IPS-18a (cell line): ENCODE measurements at regions not wholly inside any gene's neighbourhood (a gene's known extent, or its start where the extent isn't known, plus 50 kb on each side); places are given as distances from the start of the nearest gene placed in this dataset.
"Not testable (repeated sequence)": the region's sequence is repeated elsewhere in the genome, so short reads cannot be mapped to it uniquely, and the experiment has no call there.

Source experiments
- H3K27ac ChIP-seq: one replicate; pipeline ENCODE4 v1.5.1; 2013; ENCODE audit warnings: low read length
- H3K27me3 ChIP-seq: one replicate; pipeline ENCODE4 v1.6.1; 2013; ENCODE audit warnings: mild to moderate bottlenecking, low read length; ENCODE audit not compliant: control insufficient read depth, insufficient read depth
- H3K36me3 ChIP-seq: one replicate; pipeline ENCODE4 v1.6.1; 2013; ENCODE audit warnings: low read depth, low read length; ENCODE audit not compliant: control insufficient read depth
- H3K4me1 ChIP-seq: one replicate; pipeline ENCODE4 v1.6.1; 2013; ENCODE audit warnings: low read depth, low read length; ENCODE audit not compliant: control insufficient read depth
- H3K4me3 ChIP-seq: one replicate; pipeline ENCODE4 v1.5.1; 2013; ENCODE audit warnings: low read length
- H3K9ac ChIP-seq: one replicate; pipeline ENCODE4 v1.6.1; 2013; ENCODE audit warnings: mild to moderate bottlenecking, low read length, moderate library complexity
- H3K9me3 ChIP-seq: one replicate; pipeline ENCODE4 v1.6.1; 2013; ENCODE audit warnings: low read depth, low read length; ENCODE audit not compliant: control insufficient read depth

DNA sequence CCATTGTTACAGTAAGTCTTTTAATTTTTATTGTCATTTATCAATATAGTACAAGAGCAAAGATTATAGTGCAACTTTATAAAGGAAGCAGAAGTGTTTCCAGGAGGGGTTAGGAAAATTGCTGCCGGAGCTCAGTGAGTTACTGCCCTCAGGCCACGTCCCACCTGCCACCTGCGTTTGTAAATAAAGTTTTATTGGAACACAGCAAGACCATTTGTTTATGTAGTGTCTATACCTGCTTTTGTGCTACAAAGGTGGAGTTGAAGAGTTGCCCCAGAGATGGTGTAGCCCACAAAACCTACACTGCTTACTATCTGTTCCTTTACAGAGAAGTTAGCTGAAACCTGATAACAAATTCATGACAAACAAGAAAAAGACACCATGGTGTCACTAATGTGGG, 437.8 kb upstream of the B3GAT1 start:
- no peaks in the 10 kb centered on the region for H3K36me3 ChIP-seq

DNA sequence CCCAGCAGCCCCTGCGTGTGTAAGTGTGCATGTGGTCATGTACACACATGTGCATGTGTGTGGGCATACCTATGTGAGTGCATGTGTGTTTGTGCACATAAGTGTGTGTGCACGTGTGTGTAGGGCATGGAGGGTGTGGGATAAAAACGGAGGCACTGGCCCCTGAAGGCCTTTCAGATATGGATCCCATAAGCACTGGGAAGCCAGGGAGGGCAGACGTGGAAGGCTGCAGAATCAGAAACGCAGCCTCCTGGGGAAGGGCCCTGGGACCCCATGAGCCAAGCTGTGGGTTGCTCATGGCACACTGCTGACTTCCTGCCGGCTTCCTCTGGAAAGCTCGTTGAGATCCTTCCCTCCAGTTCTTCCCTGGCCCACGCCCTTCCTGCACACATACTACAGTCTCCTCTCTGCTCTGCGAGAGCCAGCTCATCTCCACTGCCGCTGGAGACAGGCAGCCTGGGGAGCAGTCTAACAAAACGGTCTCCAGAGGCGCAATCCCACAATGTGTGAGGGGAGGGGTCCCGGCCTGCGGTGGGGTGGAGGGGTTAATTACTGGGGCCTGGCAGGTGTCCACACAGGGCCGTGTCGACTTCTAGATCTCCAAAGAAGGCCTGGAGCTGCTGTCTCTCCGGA, 435.2 kb upstream of the B3GAT1 start:
- H3K27me3 ChIP-seq: no peaks in the 10 kb centered on the region
- no peaks in the 10 kb centered on the region for H3K9me3 ChIP-seq
- no peak overlapping the region for H3K4me3 ChIP-seq
- H3K4me1 ChIP-seq: peaks cover 7% of the 10 kb centered on the region
- H3K27ac ChIP-seq: no peak overlapping the region
- no peaks in the 10 kb centered on the region for H3K36me3 ChIP-seq
- no peak overlapping the region for H3K9ac ChIP-seq

More for the DNA sequence above, 437.8 kb upstream of the B3GAT1 start:
- Histone ChIP-seq H3K9ac (no peak overlapping the region), H3K9me3 (no peaks in the 10 kb centered on the region), H3K27me3 (no peaks in the 10 kb centered on the region), H3K4me3 (no peak overlapping the region), H3K27ac (no peak overlapping the region), H3K4me1 (peaks cover 7% of the 10 kb centered on the region)

DNA sequence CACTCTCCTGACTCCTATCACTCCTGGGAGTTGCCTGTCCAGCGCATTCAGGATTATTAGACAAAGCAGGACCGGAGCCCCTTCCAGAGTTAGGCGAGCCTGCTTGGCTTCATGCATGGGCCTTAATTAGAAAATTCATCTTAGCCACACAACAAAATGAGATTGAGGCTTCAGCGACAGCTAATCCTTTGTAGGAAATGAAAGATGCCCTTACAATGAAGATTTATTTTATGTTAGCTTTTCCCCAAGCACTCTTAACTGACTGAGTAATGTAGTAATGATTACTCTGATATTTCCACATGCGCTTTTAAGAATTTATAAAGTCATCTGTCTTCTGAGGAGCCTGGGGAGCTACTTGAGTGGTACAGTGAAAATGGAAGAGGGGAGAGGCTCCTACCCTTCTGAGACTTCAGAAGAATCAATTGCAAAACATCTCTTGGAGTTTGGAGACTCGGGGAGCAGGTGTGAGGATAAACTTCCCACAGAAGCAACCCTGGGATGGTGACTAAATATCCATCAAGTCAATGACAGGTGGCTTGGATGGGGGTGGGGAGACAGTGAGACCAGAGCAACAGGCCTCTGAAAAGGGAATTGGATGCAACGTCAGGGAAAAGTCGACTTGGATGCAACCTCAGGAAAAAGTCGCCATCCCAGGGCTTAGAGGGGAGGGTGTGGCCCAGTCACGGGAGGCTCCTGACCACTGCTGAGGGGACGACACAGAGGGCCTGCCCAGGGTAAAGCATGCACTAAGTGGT, 434.5 kb upstream of the B3GAT1 start:
- Histone ChIP-seq H3K4me3 (no peak overlapping the region), H3K4me1 (peaks cover 7% of the 10 kb centered on the region), H3K9me3 (no peaks in the 10 kb centered on the region), H3K9ac (no peak overlapping the region), H3K27ac (no peak overlapping the region), H3K27me3 (no peaks in the 10 kb centered on the region), H3K36me3 (no peaks in the 10 kb centered on the region)

DNA sequence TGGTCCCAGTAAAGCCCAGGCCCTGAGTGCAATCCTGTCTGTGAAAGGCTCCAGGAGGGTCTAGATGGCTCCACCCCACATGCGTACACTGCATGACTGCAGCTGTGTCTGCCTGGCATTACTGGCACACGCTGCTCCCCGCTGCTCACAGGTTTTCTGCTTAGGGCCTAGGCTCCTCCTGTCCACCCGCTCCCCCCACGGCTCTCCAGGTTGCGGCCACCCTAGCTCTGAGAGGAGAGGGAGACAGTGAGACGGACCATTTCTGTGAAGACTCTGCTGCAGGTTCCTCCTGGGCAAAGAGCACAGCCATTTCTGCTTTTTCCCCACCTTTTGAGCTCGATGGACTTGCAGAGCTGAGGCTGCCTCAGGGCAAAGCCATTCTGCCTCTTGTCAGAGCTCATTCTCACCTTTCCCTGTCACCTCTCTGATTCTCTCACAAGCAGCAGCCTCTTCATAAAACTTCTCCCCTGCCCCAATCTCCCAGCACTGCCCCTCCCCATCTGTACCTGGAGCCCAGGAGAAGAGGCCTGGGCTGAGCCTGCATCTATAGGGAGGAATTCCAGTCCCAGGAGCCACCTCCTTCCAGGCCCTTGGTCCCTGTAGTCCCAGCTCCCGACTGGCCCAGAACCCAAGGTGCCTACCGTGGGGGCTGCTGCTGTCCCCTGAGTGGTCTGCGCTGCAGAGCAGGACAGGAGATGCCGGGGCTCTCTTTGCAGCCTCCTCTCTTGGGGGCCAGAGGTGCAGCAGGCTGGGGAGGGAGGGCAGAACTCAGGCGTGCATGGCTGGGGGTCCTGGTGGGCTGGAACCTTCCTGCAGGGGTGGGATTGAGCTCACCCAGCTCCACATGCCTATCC, 433.7 kb upstream of the B3GAT1 start:
- Histone ChIP-seq H3K4me3 (no peak overlapping the region), H3K9me3 (no peaks in the 10 kb centered on the region), H3K4me1 (peaks cover under 1% of the 10 kb centered on the region), H3K36me3 (no peaks in the 10 kb centered on the region), H3K27me3 (no peaks in the 10 kb centered on the region), H3K27ac (no peak overlapping the region), H3K9ac (no peak overlapping the region)

DNA sequence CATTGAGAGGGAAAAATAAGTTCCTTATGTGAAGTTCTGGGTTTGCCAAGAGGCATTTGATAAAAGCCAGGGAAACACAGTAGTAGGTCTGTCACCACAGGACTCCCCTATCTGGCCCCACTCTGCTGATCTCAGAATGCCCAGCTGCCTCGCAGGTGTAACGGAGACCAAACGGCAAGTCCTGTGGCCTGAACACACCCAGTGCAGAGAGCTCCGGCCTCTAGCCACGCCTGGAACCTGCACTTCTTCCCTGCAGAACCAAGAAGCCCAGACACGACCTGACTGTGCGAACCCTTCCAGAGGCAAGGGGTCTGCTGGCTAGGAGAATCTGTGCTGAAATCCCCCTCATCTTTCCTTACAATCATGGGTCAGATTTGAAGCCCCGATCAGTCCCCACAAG, 432.8 kb upstream of the B3GAT1 start:
- Histone ChIP-seq H3K9me3 (no peaks in the 10 kb centered on the region), H3K9ac (no peak overlapping the region), H3K36me3 (no peaks in the 10 kb centered on the region), H3K27ac (no peak overlapping the region), H3K4me3 (no peak overlapping the region), H3K27me3 (no peaks in the 10 kb centered on the region), H3K4me1 (no peaks in the 10 kb centered on the region)

DNA sequence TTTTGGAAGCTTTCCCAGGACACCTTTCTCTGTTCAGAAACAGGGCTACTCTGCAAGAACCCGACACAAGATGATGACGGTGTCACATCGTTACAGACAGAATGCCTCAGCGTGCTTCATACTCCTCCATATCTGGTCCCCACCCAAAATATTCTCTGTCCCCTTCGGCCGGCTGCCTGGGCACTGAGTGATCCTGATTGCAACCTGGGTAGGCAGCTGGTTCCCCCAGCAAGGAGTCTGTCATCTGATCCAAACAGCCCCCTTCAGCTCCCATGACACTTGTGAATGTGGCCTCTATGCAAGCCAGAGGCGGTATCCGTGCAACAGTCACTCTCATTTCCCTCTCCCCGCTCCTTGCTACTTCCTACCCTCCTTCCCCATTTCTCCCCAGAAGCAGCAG, 431.7 kb upstream of the B3GAT1 start:
- H3K27ac ChIP-seq: no peak overlapping the region
- no peak overlapping the region for H3K4me3 ChIP-seq
- no peaks in the 10 kb centered on the region for H3K9me3 ChIP-seq
- H3K27me3 ChIP-seq: no peaks in the 10 kb centered on the region
- H3K4me1 ChIP-seq: no peaks in the 10 kb centered on the region
- H3K36me3 ChIP-seq: no peaks in the 10 kb centered on the region
- H3K9ac ChIP-seq: no peak overlapping the region

DNA sequence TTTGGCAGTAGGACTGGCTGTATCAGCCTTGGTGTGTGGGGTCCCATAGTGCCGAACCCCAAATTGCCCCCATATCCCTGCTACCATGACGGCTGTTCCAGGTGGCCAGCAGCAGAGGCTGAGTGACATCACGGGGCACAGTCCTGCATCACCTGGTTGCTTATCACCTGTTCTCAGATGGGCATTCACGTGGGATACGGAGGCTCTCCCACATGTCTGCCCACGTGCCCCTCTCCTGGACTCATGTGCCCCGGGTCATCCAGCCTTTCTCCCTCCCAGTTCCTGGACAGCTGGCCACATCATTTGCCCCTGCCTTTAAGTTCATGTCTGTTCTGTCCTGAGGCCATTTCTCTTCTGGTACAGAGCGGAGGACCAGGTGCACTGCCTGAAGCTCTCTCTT, 431.0 kb upstream of the B3GAT1 start:
- Histone ChIP-seq H3K9ac (no peak overlapping the region), H3K27me3 (no peaks in the 10 kb centered on the region), H3K4me3 (no peak overlapping the region), H3K9me3 (no peaks in the 10 kb centered on the region), H3K27ac (no peak overlapping the region), H3K4me1 (no peaks in the 10 kb centered on the region), H3K36me3 (no peaks in the 10 kb centered on the region)

DNA sequence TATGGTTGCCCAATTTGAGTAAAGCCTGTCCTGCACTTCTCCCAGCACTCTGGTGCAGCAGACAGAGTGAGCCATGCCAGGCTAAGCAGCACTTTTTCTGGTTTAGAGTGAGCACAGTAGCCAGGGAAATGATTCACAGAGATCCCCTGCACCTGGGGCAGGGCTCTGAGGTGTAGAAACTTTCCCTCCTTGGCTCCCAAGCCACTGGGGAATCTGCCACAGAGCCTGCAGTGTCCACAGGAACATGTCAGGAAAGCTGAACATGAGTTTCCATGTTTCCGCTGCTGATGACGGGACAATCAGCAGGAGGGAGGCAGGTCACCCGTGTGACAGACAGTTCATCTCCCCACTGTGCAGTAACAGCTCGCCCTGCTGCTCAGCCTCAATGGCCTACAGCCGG, 429.9 kb upstream of the B3GAT1 start:
- H3K9ac ChIP-seq: no peak overlapping the region
- no peaks in the 10 kb centered on the region for H3K27me3 ChIP-seq
- H3K36me3 ChIP-seq: no peaks in the 10 kb centered on the region
- H3K9me3 ChIP-seq: no peaks in the 10 kb centered on the region
- no peak overlapping the region for H3K4me3 ChIP-seq
- no peaks in the 10 kb centered on the region for H3K4me1 ChIP-seq
- H3K27ac ChIP-seq: no peak overlapping the region

DNA sequence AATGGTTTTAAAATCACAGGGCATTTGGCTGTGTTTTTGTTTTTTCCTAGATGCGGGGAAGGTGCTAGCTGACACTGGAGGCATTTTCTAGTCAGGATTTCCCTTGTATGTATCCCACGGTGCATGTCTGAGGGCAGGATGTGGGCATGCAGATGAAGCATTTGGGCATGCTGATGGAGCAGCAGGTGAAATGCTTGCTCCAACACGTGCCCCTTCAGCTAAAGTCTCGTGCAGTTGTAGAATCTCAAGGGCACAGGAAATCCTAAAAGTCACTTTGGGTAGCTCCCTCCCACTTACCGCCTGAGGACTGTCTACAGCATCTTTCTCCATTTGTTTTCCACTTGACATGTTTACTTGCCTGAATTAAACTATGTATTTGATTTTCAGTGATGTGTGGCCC, 429.4 kb upstream of the B3GAT1 start:
- no peaks in the 10 kb centered on the region for H3K27me3 ChIP-seq
- H3K27ac ChIP-seq: no peak overlapping the region

DNA sequence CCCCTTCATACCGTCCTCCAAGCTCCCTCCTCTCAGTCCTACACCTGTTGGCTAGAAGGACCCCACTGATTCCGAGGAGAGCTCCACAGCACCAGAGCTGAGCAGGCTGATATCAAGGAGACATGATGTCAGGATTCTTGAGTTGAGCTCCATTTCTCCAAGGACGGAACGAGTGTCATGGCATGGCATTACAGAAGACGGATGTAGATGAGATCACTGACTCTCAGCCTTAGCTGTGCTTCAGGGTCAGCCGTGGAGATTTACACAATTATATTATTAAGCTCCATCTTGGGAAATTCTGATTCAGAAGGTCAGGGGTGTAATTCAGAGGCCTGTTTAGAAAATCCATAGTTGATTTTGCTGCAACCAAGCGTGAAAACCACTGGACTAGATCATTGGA, 428.9 kb upstream of the B3GAT1 start:
- no peaks in the 10 kb centered on the region for H3K27me3 ChIP-seq
- no peaks in the 10 kb centered on the region for H3K9me3 ChIP-seq
- H3K27ac ChIP-seq: no peak overlapping the region
- H3K4me1 ChIP-seq: no peaks in the 10 kb centered on the region
- H3K9ac ChIP-seq: no peak overlapping the region
- no peaks in the 10 kb centered on the region for H3K36me3 ChIP-seq
- H3K4me3 ChIP-seq: no peak overlapping the region

More for the DNA sequence above, 429.4 kb upstream of the B3GAT1 start:
- H3K4me1 ChIP-seq: no peaks in the 10 kb centered on the region
- H3K9me3 ChIP-seq: no peaks in the 10 kb centered on the region
- H3K36me3 ChIP-seq: no peaks in the 10 kb centered on the region
- no peak overlapping the region for H3K9ac ChIP-seq
- H3K4me3 ChIP-seq: no peak overlapping the region

DNA sequence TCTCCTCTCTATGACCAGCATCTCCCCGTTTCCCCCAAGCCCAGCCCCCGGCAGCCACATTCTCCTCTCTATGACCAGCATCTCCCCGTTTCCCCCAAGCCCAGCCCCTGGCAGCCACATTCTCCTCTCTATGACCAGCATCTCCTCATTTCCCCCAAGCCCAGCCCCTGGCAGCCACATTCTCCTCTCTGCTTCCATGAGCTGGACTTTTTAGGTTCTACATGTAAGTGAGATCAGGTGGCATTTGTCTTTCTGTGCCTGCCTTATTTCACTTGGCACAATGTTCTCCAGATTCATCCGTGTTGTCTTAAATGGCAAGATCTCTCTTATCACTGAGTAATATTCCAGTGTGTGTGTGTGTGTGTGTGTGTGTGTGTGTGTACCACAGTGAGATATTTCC, 428.1 kb upstream of the B3GAT1 start:
- H3K9me3 ChIP-seq, H3K4me1 ChIP-seq, H3K36me3 ChIP-seq, H3K9ac ChIP-seq, H3K27ac ChIP-seq, H3K27me3 ChIP-seq, H3K4me3 ChIP-seq: not testable (repeated sequence)
